ENCODE measurements at regions not wholly inside any gene's neighbourhood (a gene's known extent, or its start where the extent isn't known, plus 50 kb on each side); places are given as distances from the start of the nearest gene placed in this dataset.

DNA sequence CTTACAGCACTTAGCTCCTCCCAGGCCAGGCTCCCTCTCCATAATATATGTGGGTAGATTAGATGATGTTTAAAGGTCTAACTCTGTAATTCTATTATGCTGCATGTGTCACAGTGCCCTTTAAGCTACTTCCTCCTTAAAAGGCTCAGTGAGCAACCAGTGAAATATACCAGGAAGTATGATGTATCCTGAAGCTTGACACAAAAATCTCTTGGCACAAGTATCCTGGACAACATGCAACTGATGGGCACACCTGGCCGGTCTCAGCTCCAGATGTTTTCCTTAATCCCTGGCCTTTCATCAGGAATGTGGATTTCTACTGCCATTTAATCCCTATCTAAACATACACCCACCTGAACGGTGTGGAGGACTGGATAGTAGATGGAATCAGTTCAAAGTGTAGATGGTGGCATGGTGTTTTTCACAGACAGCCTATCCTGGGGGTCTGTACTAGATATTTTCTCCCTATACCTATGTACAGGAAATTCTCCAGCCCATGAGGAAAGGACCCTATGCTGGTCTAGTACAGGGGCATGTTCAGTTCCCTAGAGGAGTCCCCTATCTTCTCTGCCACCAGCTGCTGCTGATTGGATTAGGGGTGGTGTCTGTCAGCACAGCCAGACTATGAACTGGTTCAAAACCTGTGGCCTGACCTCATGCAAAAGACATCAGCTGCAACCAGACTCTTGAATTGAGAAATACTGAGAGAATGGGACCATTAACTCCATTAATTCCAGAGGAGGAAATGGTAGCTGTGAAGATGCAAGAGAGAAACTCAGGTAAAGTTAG lies 59.4 kb upstream of the CITED2 start:
- intact Hi-C loops (cut with micrococcal nuclease): no loop called here
- CTCF ChIA-PET (ENCODE audit: low intra/inter-chr PET ratio): no interaction called here
- FAIRE-seq (no peak), DNase-seq (ENCODE audit: extremely low read depth in 1 of 4, low spot score in 3 of 4) (peak in 2 of 4 experiments; percentile 37 to 53), ATAC-seq (peak; percentile 77)
- no TSS peak for BruUV-seq (replicated peaks)
- peak overlapping the region; percentile 57 for H2AFZ ChIP-seq (ENCODE audit: low read depth, low read length)
- H3K27me3 ChIP-seq (ENCODE audit: control insufficient read depth in 2 of 2, insufficient read depth in 2 of 2, low read length in 2 of 2): no peaks in the 10 kb centered on the region
- no peaks in the 10 kb centered on the region for H3K9me1 ChIP-seq (ENCODE audit: control insufficient read depth, insufficient read depth, low read length)
- H3K36me3 ChIP-seq (ENCODE audit: control insufficient read depth, insufficient read depth, low read length): no peaks in the 10 kb centered on the region
- POLR2A ChIA-PET: interaction anchor here (0.6 to 1.4 kb wide), 8 partner anchors 8 to 178 kb away, joined by 3 to 6 read pairs (median 4); partner anchors contain the start of gene CITED2
- no peak overlapping the region for H3K4me3 ChIP-seq
- peaks cover 5 to 17% of the 10 kb centered on the region in 2 experiments; a peak in 4 of 5 replicates for H3K4me1 ChIP-seq (replicated peaks in 1 of 2; ENCODE audit: control insufficient read depth in 2 of 2, insufficient read depth in 2 of 2, low read length in 2 of 2)
- H3K9me3 ChIP-seq (replicated peaks; ENCODE audit: control insufficient read depth, insufficient read depth, low read depth, low read length): no peaks in the 10 kb centered on the region
- no peaks in the 10 kb centered on the region for H4K20me1 ChIP-seq (replicated peaks; ENCODE audit: control insufficient read depth, insufficient read depth, low read length)
- H3K27ac ChIP-seq (ENCODE audit: extremely low read depth, low read depth, low read length): no peak overlapping the region
- H3K9ac ChIP-seq (ENCODE audit: insufficient read depth in 1 of 2, low read depth in 2 of 2, low read length in 2 of 2): peak overlapping the region in 1 of 2 experiments; percentile 17; a peak in 1 of 4 replicates
- H3K4me2 ChIP-seq (ENCODE audit: insufficient read depth, low read length): no peak overlapping the region
- H3K79me2 ChIP-seq (ENCODE audit: control insufficient read depth, insufficient read depth, low read length): no peaks in the 10 kb centered on the region
- 13% methylated on average over 2 of the region's 2 CpGs for WGBS (ENCODE audit: insufficient coverage, low coverage, missing lambda C conversion rate)
- in situ Hi-C loops (cut with MboI): no loop called here
- TF ChIP-seq ZNF124 (CRISPR knock-in tag; IDR thresholded peaks at IDR 0.05) (no peak), CBFA2T2 (conservative IDR thresholded peaks at IDR 0.05) (peak; percentile 32; the same call in 1 of the 2 replicates), ELF1 (tag; IDR thresholded peaks at IDR 0.05) (peak; percentile 59), GATA2 (CRISPR knock-in tag; IDR thresholded peaks at IDR 0.05) (peak; percentile 42; the same call in 1 of the 2 replicates), TCF3 (CRISPR knock-in tag; IDR thresholded peaks at IDR 0.05) (peak; percentile 57), L3MBTL2 (IDR thresholded peaks at IDR 0.05) (0 out of 2 replicates have a peak, but pooled peaks have one; percentile 46), NFYB (IDR thresholded peaks at IDR 0.05; ENCODE audit: extremely low read depth, insufficient read length) (peak; percentile 58), ARID1B (IDR thresholded peaks at IDR 0.05) (0 out of 2 replicates have a peak, but pooled peaks have one; percentile 32), TEAD4 (IDR thresholded peaks at IDR 0.05; ENCODE audit: low read length) (peak; percentile 11; the same call in 1 of the 2 replicates), TEAD4 (CRISPR knock-in tag; IDR thresholded peaks at IDR 0.05; ENCODE audit: borderline replicate concordance) (no peak), CBFA2T3 (IDR thresholded peaks at IDR 0.05) (peak; percentile 55; the same call in 1 of the 2 replicates), ZC3H8 (IDR thresholded peaks at IDR 0.05) (no peak), MEIS2 (IDR thresholded peaks at IDR 0.05; ENCODE audit: partially characterized antibody) (peak; percentile 29)
- TF ChIP-seq, protein P1, sequence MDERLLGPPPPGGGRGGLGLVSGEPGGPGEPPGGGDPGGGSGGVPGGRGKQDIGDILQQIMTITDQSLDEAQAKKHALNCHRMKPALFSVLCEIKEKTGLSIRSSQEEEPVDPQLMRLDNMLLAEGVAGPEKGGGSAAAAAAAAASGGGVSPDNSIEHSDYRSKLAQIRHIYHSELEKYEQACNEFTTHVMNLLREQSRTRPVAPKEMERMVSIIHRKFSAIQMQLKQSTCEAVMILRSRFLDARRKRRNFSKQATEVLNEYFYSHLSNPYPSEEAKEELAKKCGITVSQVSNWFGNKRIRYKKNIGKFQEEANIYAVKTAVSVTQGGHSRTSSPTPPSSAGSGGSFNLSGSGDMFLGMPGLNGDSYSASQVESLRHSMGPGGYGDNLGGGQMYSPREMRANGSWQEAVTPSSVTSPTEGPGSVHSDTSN (CRISPR knock-in tag; IDR thresholded peaks at IDR 0.05; ENCODE audit: low read depth): no peak
- TF ChIP-seq, protein P1 (tag; conservative IDR thresholded peaks at IDR 0.05; ENCODE audit: low read depth): 0 out of 2 replicates have a peak, but pooled peaks have one; percentile 29
- TF ChIP-seq, protein P2, sequence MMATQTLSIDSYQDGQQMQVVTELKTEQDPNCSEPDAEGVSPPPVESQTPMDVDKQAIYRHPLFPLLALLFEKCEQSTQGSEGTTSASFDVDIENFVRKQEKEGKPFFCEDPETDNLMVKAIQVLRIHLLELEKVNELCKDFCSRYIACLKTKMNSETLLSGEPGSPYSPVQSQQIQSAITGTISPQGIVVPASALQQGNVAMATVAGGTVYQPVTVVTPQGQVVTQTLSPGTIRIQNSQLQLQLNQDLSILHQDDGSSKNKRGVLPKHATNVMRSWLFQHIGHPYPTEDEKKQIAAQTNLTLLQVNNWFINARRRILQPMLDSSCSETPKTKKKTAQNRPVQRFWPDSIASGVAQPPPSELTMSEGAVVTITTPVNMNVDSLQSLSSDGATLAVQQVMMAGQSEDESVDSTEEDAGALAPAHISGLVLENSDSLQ (IDR thresholded peaks at IDR 0.05): peak; percentile 68

All from K562 (cell line).